NT2/D1 (cell line): ENCODE measurements at regions not wholly inside any gene's neighbourhood (a gene's known extent, or its start where the extent isn't known, plus 50 kb on each side); places are given as distances from the start of the nearest gene placed in this dataset.

Experiments
- SUZ12 ChIP-seq: IDR thresholded peaks from 2 replicates; pipeline ENCODE4 v1.6.1; 2011; ENCODE audit not compliant: insufficient read length, insufficient read depth; ENCODE audit errors: extremely low read depth
- YY1 ChIP-seq: IDR thresholded peaks from 2 replicates; pipeline ENCODE4 v1.6.1; 2011; ENCODE audit not compliant: insufficient read length, insufficient read depth
- ZNF274 ChIP-seq: IDR thresholded peaks from 2 replicates; pipeline ENCODE4 v1.6.1; 2011; ENCODE audit warnings: mild to moderate bottlenecking, low read depth, low read length

GRCh38 chr14:84998216-84998615 lies 531.7 kb upstream of the FLRT2 start:
- no peak for TF ChIP-seq YY1
- no peak for TF ChIP-seq ZNF274
- no peak for TF ChIP-seq SUZ12
